ENCODE measurements at regions not wholly inside any gene's neighbourhood (a gene's known extent, or its start where the extent isn't known, plus 50 kb on each side); places are given as distances from the start of the nearest gene placed in this dataset.

DNA sequence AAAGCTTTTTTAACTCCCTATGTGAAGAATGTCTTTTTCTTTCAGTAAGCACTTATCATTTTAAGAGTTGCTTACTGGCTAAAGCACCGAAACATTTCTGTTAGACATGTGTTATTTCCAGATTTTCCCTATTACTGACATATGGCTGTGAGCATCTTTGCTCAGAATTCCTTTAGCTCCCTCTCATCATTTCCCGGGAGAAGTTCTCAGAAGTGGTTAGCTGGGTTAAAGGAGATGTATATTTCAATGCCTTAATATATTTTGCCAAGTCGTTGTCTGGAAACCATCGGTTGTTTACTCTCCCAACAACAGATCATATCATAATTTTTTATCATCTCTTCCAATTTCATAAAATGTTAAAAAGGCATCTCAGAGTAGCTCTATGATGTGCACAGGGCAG, 396.5 kb downstream of the OCA2 start:
- DNase-seq: peak; percentile 55

GRCh38 chr15:27701956-27702355, 397.2 kb downstream of the OCA2 start:
- no peak for DNase-seq

DNA sequence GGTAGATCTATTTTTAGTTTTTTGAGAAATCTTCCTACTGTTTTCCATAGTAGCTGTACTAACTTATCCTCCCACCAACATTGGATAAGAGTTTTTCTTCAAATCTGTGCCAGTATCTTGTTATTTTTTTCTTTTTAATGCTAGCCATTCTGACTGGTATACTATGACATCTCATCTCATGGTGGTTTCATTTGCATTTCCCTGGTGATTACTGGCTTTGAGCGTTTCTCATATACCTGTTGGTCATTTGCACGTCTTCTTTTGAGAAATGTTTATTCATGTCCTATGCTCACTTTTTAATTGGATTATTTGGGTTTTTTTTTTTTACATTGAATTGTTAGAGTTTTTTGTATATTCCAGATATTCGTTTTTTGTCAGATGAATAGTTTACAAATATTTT, 398.1 kb downstream of the OCA2 start:
- DNase-seq: no peak

DNA sequence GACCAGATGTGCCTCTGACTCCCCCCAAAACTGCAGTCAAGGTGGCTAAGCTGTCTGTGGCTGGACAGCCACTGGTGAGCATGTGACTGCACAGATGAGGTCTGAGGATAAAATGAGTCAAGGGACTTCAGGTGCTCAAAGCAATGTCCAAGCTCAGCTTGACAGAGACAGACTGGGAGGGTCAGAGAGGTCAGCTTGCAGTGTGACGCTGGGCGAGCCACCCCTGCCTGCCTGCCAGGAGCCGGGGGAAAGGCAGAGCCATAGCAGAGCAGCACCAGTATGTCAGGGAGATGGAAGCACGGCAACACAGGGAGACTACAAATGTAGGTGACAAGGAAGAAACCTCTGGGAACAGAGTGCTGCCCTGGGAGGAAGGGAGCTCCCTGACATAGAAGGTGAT, 399.4 kb downstream of the OCA2 start:
- no peak for DNase-seq

GRCh38 chr15:27696530-27696929, 402.6 kb downstream of the OCA2 start:
- no peak for DNase-seq

- no peak for DNase-seq
Measured at GRCh38 chr15:27695726-27696125, 403.4 kb downstream of the OCA2 start.

DNA sequence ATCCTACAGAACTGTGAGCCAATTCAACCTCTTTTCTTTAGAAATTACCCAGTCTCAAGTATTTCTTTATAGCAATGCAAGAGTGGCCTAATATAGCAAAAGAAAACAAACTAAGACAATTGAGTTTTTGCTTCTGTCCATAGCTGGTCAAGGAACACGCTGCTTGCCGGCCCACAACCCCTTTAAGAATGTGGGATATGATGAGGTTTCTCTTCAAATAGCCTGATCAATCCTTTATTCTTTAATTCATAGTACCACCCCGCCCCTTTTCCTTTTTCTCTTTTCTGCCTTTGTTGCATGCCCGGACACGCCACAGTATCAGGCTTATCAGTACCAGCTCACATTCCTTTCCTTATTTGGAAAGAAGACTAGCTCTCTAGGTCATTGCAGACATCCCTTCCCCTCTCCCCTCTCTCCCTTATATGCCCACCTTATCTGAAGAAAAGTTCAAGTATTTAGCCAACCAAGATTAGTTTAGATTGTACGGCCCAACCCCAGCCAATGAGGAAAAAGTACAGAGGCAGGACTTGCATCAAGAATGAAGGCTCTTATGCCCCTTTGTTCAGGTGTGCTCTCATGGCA, 404.5 kb downstream of the OCA2 start:
- no peak for DNase-seq

DNA sequence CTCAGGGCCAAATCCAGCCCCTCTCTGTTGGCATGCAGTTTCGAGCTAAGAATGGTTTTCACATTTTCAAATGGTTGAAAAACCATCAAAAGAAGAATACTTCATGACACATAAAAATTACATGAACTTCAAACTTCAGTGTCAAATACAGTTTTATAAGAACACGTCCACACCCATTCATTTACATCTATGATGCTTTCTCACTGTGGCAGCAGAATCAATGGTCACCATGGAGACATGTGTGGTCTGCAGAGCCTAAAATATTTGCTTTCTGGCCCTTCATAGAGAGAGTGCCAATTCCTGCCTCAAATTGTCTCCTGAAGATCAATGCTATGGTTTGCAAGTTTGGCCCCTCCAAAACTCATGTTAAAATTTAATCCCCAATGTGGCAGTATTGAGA, 405.8 kb downstream of the OCA2 start:
- no peak for DNase-seq

DNA sequence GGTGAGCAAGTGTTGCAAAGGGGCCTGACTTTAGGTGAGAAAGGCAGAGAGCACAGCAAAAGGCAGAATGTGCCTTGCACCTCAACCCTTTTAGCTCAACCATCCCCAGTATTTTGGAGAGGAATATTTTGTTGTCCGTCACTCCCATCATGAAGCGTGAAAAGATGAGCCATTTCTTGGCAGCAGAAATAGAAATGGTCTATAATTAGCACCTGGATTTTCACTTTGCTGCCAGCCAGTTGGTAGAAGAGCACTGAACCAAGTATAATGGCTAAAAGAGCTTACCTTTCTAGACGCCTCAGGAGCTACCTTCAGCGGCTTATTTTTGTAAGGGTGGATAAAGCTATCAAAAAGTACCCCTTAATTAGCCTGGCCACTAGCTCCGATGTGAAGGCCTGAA, 406.7 kb downstream of the OCA2 start:
- no peak for DNase-seq

DNA sequence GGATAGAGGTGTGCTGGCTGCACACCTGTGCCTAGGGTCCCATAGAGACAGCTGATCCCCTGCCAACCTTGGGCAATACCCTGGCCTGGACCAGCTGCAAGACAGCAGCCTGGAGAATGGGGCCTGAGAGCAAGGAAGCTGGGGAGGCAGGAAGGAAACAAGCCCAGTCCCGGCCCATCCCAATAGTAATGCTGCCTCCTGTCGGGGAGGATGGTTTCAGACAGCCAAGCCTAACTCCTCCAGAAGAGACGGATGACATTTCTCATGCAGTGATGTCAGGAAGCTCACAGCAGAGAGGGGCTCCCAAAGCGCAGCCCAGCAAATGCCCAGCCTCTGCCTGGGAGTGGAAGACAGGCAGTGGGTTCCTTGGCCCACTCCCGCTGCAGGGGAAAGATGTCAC, 408.8 kb downstream of the OCA2 start:
- no peak for DNase-seq

GRCh38 chr15:27686971-27687370, 412.1 kb downstream of the OCA2 start:
- DNase-seq: no peak

GRCh38 chr15:27686369-27686768, 412.7 kb downstream of the OCA2 start:
- DNase-seq: no peak

GRCh38 chr15:27685644-27686043, 413.5 kb downstream of the OCA2 start:
- DNase-seq: no peak

DNA sequence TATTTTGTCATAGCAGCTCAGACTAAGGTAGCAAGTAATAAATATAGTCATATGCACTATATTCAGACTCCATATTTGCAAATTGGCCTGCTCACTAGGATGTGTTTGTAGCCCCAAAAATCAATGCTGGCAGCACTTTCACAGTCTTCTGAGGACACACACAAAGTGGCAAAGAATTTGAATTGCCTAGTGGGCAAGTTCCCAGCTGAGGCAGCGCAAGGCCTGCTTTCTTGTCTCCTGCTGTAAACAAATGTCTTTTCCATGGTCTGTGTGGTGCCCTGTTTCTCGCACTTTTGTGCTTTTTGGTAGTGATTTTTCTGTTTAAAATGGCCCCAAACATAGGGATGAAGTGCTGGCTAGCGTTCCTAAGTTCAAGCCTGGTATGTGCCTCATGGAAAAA, 416.0 kb downstream of the OCA2 start:
- no peak for DNase-seq

GRCh38 chr15:27681038-27681437, 418.1 kb downstream of the OCA2 start:
- no peak for DNase-seq

DNA sequence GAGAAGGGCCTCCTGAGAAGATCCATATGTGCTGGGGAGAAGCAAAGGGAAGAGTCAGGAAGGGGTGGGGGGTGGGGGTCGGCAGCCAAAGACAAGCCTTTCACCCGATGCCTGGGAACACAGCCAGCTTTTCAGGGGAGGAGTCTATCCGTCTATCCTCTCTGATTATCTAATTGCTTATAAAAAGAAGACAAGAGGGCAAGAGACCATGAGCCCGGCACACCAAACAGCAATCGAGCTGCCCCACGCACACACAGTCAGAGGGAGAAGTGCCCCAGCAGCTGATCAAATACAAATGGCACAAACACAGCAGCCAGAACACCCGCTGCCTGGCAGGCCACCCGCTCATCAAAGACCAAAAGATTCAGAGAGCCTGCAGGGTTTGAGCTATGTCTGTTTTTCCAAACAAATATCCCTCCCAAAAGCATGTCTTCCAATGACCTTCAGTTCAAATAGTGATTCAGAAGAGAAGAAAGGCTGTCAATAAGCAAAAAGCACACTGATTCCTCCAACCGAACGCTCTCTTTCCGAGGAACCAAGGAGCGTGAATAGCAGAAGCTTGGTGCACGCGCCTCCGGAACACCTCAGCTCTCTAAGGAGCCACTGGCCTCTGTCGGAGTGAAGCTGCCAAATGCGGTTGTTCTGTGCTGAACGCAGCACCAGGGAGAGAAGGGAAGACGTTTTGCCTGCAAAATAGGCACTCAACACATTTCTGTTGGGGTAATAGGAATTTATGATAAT, 419.2 kb downstream of the OCA2 start:
- peak; percentile 25 for DNase-seq

- no peak for DNase-seq
Measured at GRCh38 chr15:27679203-27679602, 419.9 kb downstream of the OCA2 start.

DNA sequence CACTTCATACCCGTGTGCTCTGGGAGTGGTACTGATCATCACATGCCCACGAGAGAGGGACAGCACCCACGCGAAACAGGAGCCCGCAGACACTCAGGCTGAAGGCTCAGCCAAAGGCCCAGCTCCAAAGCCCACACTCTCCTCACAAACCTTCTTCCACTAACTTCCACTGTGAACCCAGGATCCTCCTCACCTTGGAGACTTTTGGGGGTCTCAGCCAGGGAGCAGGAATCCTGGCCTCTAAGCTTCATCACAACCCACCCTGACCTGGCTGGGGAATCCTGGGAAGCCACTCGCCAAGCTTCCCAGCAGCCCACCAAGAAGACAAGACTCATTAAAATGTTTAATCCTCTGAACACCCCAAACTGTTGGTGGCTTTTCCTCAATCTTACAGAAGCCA, 421.2 kb downstream of the OCA2 start:
- no peak for DNase-seq

DNA sequence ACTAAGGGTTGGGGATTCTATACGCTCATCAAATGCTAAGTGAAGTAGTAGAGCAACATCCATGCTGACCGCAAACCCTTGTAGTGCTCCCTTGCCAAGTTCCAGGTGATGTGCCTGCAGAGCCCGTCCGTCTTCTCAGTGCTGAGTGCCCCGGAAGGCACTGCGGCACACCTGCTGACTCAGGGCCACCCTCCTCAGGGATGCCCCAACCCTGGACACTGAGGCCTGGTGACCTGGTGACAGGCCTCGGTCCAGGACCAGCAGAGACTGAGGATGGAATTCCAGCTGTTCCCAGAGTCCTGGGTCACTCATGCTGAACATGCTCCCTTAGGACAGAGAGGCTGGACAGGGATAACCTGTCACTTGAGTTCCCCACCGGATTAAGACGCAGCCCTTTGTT, 422.5 kb downstream of the OCA2 start:
- DNase-seq: no peak

DNA sequence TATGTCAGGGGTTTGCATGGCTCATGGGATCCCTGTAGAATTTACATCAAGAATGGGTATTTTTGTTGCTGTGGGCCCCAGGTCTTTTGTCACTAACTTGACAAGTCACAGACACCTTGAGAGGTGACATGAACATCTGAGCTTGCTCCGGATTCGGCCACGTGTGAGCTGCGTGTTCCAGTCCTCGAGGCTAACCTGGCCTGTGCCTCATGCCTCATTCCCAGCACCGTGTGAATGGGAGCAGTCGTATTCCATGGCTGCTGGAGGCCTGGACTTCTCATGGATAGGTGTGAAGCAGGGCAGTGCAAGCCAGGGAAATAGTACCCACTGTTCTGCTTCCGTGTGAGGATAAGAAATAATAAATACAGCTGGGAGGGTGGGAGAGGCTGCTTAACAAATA, 423.5 kb downstream of the OCA2 start:
- DNase-seq: no peak

DNA sequence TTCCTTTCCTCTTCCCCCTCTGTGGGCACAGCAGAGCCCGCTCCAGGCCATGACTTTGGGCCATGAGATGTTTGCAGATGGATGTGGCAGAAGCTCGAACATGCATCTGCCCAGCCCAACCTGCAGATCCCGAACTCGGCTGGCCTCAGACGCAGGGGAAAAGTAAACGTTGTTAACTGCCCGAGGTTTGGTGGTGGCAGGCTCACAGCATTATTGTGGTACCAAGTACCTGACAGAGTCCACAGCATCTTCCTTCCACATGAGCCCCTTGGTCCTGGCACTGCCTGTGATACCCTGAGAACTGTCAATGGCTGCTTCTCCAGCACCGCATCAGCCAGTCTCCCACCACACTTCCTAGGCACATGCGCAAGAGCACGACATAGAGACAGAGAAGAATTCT, 424.3 kb downstream of the OCA2 start:
- no peak for DNase-seq

DNA sequence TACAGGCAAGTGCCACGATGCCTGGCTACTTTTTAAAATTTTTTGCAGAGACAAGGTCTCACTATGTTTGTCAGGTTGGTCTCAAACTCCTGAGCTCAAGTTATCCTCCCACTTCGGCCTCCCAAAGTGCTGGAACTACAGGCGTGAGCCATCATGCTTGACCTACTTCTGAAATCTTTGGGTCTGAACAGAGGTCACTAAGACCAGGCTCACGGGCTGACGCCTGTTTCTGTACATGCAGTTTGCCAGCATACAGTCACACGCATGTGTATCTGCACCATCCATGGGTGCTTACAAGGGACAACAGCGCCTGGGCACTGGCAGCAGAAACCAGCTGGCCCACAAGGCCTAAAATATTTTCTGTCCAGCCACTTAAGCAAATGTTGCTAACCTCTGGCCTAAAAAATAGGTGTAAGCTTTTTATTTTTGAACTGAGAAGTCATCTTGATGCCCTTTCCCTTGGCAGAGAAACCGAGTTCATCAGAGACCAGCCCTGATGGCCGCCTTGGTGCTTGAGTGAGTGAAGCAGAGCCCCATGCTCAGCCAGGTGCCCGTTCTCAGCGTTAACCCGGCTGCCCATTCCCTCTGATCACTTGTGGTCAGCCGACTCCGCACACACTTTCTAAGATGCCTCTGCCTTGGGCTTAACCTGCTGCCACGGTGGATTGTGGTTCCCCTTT, 425.2 kb downstream of the OCA2 start:
- DNase-seq: no peak

- DNase-seq: no peak
Measured at GRCh38 chr15:27672537-27672936, 426.6 kb downstream of the OCA2 start.
